Lower leg skin (tissue), 3 donors: ENCODE measurements at regions not wholly inside any gene's neighbourhood (a gene's known extent, or its start where the extent isn't known, plus 50 kb on each side); places are given as distances from the start of the nearest gene placed in this dataset.

Experiments
- CTCF ChIP-seq, 3 donors: fragments of 450-650 bp; IDR thresholded peaks; one replicate each; pipeline ENCODE4 v1.5.1; 2016; ENCODE audit warnings: antibody characterized with exemption in 3 of 3, mild to moderate bottlenecking in 3 of 3, moderate library complexity in 2 of 3
- POLR2A ChIP-seq, 2 donors: fragments of 450-650 bp; IDR thresholded peaks; one replicate each; pipeline ENCODE4 v1.6.1; 2016 to 2017; ENCODE audit warnings: antibody characterized with exemption in 2 of 2, mild to moderate bottlenecking in 1 of 2, moderate library complexity in 1 of 2

DNA sequence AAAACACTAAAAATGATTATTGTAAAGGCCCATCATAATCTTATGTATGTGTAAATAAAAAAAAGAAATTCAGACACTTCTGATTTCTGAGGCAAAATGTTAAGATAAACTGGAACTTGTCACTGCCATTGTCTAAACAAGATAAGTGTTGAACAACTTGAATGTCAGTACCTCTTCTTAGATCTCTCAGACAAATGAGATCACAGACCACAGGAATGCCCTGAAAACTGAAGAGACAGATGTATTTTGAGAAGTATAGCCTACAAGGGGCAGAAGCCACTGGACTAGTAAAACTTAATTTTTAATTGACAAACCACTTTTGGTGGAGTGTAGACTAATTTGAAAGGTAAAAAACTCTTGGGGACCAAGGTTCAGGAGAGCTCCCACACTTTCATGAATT is 375.5 kb upstream of the SLITRK5 start:
- TF ChIP-seq POLR2A (IDR thresholded peaks at IDR 0.05) (no peak), CTCF (IDR thresholded peaks at IDR 0.05) (no peak)
